ENCODE measurements at regions not wholly inside any gene's neighbourhood (a gene's known extent, or its start where the extent isn't known, plus 50 kb on each side); places are given as distances from the start of the nearest gene placed in this dataset.
"Not testable (repeated sequence)": the region's sequence is repeated elsewhere in the genome, so short reads cannot be mapped to it uniquely, and the experiment has no call there.

DNA sequence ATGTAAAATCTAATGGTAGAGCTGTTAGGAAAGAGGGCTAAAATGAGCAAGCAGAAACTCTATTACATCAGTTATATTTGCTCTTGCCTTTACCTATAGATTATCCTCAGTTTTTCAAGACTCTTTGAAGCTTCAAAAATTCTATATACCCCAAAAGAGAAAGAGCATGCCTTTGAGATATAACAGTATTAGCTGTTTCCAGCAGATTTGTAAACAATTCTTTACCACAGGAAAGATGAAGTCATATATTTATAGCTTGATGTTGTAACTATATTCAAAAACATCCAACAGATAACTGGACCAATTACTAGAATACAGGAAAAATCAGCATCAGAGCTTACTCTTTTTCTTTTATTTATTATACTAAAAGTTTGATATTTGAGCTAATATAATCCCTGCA, 416.2 kb upstream of the TPK1 start:
- DNase-seq = no peak

DNA sequence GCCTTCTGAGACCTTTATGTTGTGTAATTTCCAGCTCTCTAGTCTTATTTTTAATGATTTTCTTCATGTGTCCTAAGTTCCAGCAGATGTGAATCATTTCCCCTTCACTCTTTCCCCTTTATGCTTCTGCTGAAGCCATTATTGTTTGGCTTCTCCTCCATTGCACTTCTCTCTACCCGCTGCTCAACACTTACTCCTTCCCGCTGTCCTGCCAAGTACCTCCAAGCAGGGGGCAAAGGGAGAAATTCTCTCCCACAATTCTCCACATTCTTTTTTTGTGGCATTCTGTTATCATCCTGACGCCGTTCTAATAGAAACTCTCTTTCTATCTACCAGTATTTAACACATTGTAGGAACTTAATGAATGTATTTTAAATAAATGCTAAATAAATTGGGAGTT, 388.9 kb upstream of the TPK1 start:
- DNase-seq = no peak

DNA sequence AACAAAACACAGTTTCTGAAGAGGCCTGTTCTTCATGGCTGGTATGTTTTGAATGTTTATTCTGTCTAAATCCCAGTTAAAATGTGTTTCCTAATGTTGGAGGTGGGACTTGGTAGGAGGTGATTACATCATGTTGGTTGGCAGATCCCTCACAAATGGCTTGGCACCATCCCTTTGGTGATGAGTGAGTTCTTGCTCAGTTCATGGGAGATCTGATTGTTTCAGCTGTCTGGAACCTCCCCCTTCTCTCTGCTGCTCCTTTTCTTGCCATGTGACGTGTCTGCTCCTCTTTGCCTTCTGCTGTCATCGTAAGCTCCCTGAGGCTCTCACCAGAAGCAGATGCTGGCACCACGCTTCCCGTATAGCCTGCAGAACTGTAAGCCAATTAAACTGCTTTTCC, 383.6 kb upstream of the TPK1 start:
- DNase-seq = no peak

DNA sequence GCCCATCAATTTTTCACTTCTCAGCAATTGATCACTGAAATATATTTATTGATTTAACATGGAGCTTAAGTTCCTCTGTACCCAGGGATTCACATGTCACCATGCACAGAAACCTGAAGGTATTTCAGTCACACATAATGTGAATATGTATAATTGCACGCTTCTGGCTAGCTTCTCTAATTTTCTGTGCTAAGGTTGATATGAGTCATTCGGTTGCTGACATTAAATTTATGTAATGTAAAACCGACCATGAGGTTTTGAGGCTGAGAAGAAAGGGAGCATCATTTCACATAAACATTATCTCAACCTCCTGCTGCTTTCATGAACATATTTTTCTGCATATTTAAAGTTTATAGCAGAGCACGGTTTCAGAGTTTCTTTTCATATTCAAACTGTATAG, 381.0 kb upstream of the TPK1 start:
- DNase-seq = no peak

GRCh38 chr7:145212050-145212449, 376.2 kb upstream of the TPK1 start:
- DNase-seq = no peak

DNA sequence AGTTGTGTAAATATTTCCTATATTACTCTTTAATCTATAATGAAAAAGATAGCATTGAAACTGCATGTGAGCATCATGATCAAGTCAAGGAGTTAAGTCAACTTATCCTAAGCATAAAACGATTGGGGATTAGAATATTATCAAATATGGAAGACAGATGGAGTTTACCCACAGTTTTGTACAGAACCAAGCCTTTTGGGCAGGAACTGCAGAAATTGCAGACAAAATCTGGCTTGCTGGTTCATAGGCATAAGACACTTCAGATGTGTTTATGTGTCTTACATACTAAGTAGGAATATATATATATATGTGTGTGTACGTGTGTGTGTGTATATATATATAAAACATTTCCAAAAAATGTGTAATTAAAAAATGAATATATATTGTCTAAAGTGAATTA, 375.4 kb upstream of the TPK1 start:
- no peak for DNase-seq

DNA sequence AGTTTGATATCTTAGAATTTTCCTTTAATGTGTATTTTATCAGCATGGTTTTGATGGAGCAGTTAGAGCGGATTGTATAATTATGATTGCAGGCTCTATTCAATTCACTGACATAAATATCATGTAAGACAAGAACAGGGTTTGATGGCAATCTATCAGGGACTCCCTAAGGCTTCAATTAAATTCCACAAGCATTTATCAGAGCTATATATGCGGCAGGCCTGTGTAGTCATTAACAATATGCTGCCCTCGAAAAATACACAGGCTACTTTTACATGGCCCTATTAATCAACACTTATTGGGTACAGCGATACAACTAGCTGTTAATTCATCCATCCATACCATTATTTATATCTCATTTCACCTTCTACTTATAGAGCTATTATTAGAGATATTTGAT, 358.1 kb upstream of the TPK1 start:
- no peak for DNase-seq

DNA sequence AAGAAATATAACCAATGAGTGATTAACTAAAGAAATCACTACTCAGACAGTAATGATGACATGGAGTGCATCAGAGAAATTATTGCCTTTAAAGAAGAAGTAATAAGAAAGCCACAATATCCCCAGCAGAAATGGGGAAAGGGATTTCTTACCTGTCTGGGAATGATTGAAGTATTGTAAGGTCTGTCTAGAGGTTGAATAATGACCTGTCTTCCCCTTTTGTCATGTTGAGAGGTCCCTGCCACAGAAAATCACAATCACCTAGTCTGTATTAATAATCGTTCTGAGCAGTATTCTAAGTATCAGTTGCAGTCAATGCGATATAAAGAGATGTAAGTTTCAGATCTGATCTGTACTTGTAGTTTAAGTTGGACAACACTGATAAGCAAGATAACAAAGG, 349.1 kb upstream of the TPK1 start:
- no peak for DNase-seq

GRCh38 chr7:145183069-145183468, 347.2 kb upstream of the TPK1 start:
- DNase-seq = no peak

DNA sequence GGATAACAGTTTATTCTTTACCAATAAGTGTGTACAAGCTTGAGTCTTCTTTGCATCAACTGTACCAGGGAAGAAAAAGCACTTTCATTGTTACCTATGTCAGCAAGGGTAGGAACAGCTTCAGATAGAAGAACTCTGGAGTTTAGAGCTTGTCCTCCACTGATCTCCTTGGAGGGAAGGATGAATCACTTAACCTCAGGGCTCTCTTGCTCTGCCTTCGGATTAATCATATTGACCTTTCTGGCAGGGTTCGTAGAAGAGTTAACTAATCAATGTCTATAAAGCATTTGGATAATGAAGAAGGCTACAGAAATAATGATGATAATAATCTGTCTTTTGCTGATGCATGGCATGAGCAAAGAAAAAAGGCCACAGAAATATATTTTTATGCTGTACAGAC, 339.5 kb upstream of the TPK1 start:
- DNase-seq = no peak

GRCh38 chr7:145169908-145170307, 334.1 kb upstream of the TPK1 start:
- DNase-seq = peak; percentile 30

GRCh38 chr7:145168879-145169278, 333.0 kb upstream of the TPK1 start:
- no peak for DNase-seq

DNA sequence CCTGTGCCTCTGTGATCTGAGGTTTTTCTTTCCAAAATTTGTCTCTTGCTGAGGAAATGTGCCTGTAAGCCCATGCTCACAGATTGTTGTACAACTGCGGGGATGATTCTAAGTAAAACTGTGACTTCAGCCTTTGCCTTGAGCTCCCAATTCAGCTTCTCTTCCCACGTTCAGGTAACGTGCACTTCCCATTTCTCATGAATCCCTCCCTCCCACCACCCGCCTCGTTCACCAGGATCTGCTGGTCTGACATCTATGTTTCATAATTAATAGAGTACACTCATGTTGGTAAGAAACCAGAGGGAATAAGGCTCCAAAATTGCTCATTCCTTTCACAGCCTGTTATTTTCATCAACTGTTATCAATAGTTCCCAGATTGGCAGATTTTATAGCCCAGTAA, 332.6 kb upstream of the TPK1 start:
- DNase-seq = no peak

DNA sequence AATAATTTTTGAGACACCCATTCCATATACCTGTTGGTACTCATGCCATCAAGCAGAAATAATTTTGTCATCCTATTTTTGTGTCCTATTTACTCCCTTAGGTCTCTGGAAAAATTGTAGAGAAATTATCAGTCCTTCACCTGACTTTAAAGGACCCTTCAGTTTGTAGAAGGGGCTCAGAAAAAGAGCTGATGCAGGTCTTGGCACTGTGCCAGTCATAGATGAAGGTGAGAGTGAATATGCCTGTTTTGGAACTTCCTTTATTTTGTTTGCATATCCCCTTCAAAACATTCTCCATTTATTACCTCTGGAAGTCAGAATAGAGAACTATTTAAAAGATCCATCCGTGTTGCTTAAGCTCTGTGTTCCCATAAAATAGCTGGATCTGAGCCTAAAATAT, 321.0 kb upstream of the TPK1 start:
- DNase-seq = no peak

DNA sequence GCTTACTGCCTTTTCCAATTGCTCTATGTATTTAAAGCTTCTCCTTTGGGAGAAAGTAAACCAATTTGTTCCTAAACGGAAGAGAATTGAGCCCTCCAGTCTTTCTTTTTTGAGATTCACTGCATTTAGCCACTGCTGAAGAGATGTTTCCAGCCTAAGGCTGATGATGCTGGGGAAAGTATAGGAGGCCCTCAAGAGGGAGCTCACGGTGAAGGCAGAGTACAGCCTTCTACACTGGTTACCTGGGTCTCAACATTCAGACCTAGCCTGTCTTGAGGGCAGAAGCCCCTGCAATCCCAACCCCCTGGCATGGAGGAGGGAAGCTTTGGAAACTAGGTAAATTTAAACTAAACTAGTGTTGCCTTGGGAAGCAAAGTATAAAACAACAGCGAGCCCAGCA, 316.7 kb upstream of the TPK1 start:
- DNase-seq = no peak

DNA sequence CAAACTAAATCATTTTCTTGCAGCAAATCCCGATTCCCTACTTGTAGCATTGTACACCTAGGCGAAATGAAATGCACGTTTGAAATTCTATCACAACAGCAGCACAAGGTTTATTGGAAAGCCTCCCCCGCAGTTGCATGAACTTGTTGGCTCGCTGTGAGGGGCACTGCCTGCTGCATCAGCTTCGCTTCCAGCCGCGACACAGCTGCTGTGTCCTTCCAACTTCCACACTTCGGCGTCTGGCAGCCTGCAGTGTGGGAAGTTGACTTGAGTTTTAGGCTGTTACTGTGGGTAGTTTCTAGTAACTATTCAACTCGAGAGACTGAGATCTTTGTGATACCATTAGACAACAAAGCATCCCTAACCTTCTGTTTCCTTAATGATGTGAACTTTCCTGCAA, 315.8 kb upstream of the TPK1 start:
- no peak for DNase-seq

DNA sequence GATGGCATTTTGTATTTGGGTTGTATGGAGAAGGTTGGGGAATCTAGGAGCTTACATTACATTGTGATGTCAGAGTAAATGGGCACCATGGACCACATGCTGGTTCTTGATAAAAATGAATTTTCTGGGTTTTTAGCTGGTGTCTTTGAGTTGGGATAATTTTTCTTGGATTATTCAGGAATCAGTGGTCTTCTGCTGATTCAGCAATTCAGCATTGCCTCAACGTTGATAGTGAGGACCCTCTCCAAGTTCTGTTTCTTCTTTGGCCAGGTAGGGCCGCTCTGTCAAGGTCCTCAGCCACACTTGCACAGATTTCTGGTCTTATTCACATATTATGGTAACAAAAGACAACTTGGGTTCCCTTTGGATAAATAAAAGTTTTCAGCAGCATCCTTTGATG, 312.0 kb upstream of the TPK1 start:
- DNase-seq = no peak

- DNase-seq = no peak
Observed at GRCh38 chr7:145143685-145144084, 307.8 kb upstream of the TPK1 start.

GRCh38 chr7:145134377-145134776, 298.5 kb upstream of the TPK1 start:
- no peak for DNase-seq

DNA sequence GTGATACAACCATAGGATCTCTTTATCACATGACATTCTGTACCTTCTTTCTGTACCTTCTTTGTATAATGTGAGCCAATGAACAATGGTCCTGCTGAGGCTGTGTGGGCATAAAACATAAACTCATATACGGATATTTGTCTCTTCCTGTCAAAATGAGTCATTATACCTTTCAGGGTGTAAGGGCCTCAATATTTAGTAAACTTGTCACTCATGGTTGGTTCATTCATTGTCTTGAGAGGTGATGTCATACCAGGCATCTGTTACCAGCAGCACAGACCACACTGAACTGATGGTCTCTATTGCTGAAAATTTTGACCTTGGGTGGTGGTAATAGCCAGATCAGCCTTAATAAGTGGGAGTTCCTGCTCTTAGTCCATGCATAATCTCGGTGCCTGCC, 287.6 kb upstream of the TPK1 start:
- no peak for DNase-seq

GRCh38 chr7:145106001-145106400, 270.1 kb upstream of the TPK1 start:
- DNase-seq = peak; percentile 3

GRCh38 chr7:145105561-145105960, 269.7 kb upstream of the TPK1 start:
- DNase-seq = peak; percentile 2

- DNase-seq = no peak
Observed at GRCh38 chr7:145104400-145104799, 268.5 kb upstream of the TPK1 start.

DNA sequence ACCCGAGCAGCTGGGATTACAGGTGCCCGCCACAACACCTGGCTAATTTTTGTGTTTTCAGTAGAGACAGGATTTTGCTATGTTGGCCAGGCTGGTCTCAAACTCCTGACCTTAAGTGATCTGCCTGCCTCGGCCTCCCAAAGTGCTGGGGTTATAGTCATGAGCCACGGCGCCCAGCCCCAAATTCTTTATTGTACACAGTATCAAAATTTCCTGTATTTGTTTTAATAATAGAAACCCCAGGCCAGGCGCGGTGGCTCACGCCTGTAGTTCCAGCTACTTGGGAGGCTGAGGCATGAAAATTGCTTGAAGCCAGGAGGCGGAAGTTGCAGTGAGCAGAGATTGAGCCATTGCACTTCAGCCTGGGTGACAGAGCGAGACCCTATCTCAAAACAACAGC, 266.3 kb upstream of the TPK1 start:
- DNase-seq = not testable (repeated sequence)

DNA sequence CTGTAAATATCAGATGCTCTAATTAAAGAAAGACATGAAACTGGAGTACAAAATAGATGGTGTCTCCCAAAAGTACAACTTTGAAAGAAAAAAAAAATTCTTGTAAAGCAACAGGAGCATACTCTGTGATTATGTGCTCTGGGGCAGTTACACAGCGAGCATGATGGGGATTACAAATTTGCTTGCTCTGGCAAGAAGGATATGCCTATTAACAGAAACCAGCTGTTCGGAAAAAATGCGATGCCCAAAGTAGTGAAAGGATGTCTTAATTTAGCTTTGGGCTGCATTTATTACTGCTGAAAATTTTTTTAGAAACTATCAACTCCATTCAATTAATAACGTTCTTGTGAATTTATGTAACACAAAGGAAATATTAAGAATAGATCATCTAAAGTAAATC, 256.9 kb upstream of the TPK1 start:
- DNase-seq = peak; percentile 30

- DNase-seq = no peak
Observed at GRCh38 chr7:145088111-145088745, 252.4 kb upstream of the TPK1 start.

Data from eye (tissue), 1 donor.